Neural progenitor cell (in vitro differentiated cells): ENCODE measurements at regions not wholly inside any gene's neighbourhood (a gene's known extent, or its start where the extent isn't known, plus 50 kb on each side); places are given as distances from the start of the nearest gene placed in this dataset.

Experiments
- DNase-seq: peaks from one replicate; pipeline ENCODE4 v3.0.0-alpha.2; 2016; ENCODE audit warnings: low spot score
- H2AFZ ChIP-seq: fragments of 200-600 bp; sonication (generic); replicated peaks from 2 replicates; pipeline ENCODE4 v1.6.1; 2016; ENCODE audit warnings: antibody characterized with exemption
- H3F3A ChIP-seq: fragments of 200-600 bp; sonication (generic); 2 replicates; pipeline ENCODE4 v1.6.1; 2016; ENCODE audit warnings: antibody characterized with exemption, low read depth
- H3K27ac ChIP-seq: fragments of 200-600 bp; sonication (generic); 2 replicates; pipeline ENCODE4 v1.5.1; 2016; ENCODE audit warnings: mild to moderate bottlenecking
- H3K27me3 ChIP-seq: fragments of 200-600 bp; sonication (generic); 2 replicates; pipeline ENCODE4 v1.6.1; 2016; ENCODE audit warnings: mild to moderate bottlenecking, moderate library complexity
- H3K36me3 ChIP-seq: fragments of 200-600 bp; sonication (generic); 2 replicates; pipeline ENCODE4 v1.5.1; 2016
- H3K4me1 ChIP-seq: fragments of 200-600 bp; sonication (generic); 2 replicates; pipeline ENCODE4 v1.6.1; 2016; ENCODE audit warnings: mixed run types
- H3K4me2 ChIP-seq: fragments of 200-600 bp; sonication (generic); 2 replicates; pipeline ENCODE4 v1.6.1; 2016
- H3K4me3 ChIP-seq: fragments of 200-600 bp; sonication (generic); 2 replicates; pipeline ENCODE4 v1.5.1; 2016
- H3K79me2 ChIP-seq: fragments of 200-600 bp; sonication (generic); 2 replicates; pipeline ENCODE4 v1.6.1; 2016; ENCODE audit warnings: low read depth
- H3K9ac ChIP-seq: fragments of 200-600 bp; sonication (generic); 2 replicates; pipeline ENCODE4 v1.6.1; 2016
- H3K9me3 ChIP-seq: fragments of 200-600 bp; sonication (generic); 2 replicates; pipeline ENCODE4 v1.5.1; 2016; ENCODE audit warnings: low read depth
- H4K20me1 ChIP-seq: fragments of 200-600 bp; sonication (generic); 2 replicates; pipeline ENCODE4 v1.6.1; 2016; ENCODE audit warnings: low read depth
- H3K27ac Mint-ChIP-seq: 3 replicates; pipeline ENCODE4 v1.8.0; 2021; ENCODE audit warnings: mixed read lengths
- H3K27me3 Mint-ChIP-seq: 2 replicates; pipeline ENCODE4 v1.8.0; 2022; ENCODE audit warnings: low read depth, mild to moderate bottlenecking, inconsistent platforms, moderate library complexity, mixed read lengths; ENCODE audit not compliant: insufficient read depth
- H3K36me3 Mint-ChIP-seq: 3 replicates; pipeline ENCODE4 v1.8.0; 2021; ENCODE audit warnings: mixed read lengths
- H3K4me1 Mint-ChIP-seq: 3 replicates; pipeline ENCODE4 v1.8.0; 2021; ENCODE audit warnings: mixed read lengths
- H3K4me3 Mint-ChIP-seq: 3 replicates; pipeline ENCODE4 v1.8.0; 2021; ENCODE audit warnings: mild to moderate bottlenecking, moderate library complexity, mixed read lengths
- H3K9me3 Mint-ChIP-seq: 3 replicates; pipeline ENCODE4 v1.8.0; 2020; ENCODE audit warnings: mixed read lengths
- CTCF ChIP-seq: fragments of 200-600 bp; sonication (generic); IDR thresholded peaks from 2 replicates; pipeline ENCODE4 v1.5.1; 2017; ENCODE audit warnings: antibody characterized with exemption, mild to moderate bottlenecking
- EZH2 ChIP-seq: fragments of 200-600 bp; sonication (generic); IDR thresholded peaks from 2 replicates; pipeline ENCODE4 v1.6.1; 2017; ENCODE audit warnings: antibody characterized with exemption, mild to moderate bottlenecking, moderate library complexity
- EZH2phosphoT487 ChIP-seq: fragments of 200-600 bp; sonication (generic); IDR thresholded peaks from 2 replicates; pipeline ENCODE4 v1.6.1; 2017; ENCODE audit warnings: antibody characterized with exemption

GRCh38 chr5:122591828-122592227 lies 183.1 kb upstream of the SNX2 start:
- DNase-seq = no peak
- Mint-ChIP-seq H3K4me3 (no peak overlapping the region), H3K27ac (no peak overlapping the region), H3K4me1 (no peaks in the 10 kb centered on the region), H3K27me3 (no peaks in the 10 kb centered on the region), H3K9me3 (peaks cover 3% of the 10 kb centered on the region), H3K36me3 (no peaks in the 10 kb centered on the region)
- no peaks in the 10 kb centered on the region for H3K4me1 ChIP-seq
- H3K9ac ChIP-seq = no peak overlapping the region
- TF ChIP-seq EZH2 = no peak
- TF ChIP-seq EZH2phosphoT487 = no peak
- no peak for TF ChIP-seq CTCF
- no peaks in the 10 kb centered on the region for H3K79me2 ChIP-seq
- no peak overlapping the region for H3K4me2 ChIP-seq
- H2AFZ ChIP-seq = no peak overlapping the region
- H3K9me3 ChIP-seq = no peaks in the 10 kb centered on the region
- no peaks in the 10 kb centered on the region for H3K27me3 ChIP-seq
- no peak overlapping the region for H3K4me3 ChIP-seq
- H3K36me3 ChIP-seq = no peaks in the 10 kb centered on the region
- no peak overlapping the region for H3K27ac ChIP-seq
- no peaks in the 10 kb centered on the region for H3F3A ChIP-seq
- no peaks in the 10 kb centered on the region for H4K20me1 ChIP-seq

GRCh38 chr5:122599000-122599399 lies 175.9 kb upstream of the SNX2 start:
- no peak overlapping the region for H3K4me2 ChIP-seq
- peaks cover 21% of the 10 kb centered on the region for H3K9me3 Mint-ChIP-seq
- H3K9ac ChIP-seq = no peak overlapping the region
- TF ChIP-seq EZH2phosphoT487 (no peak), CTCF (no peak), EZH2 (no peak)
- no peaks in the 10 kb centered on the region for H3K9me3 ChIP-seq
- H3K4me1 Mint-ChIP-seq = no peaks in the 10 kb centered on the region
- no peaks in the 10 kb centered on the region for H3F3A ChIP-seq
- DNase-seq = no peak
- no peak overlapping the region for H3K27ac ChIP-seq
- no peaks in the 10 kb centered on the region for H3K79me2 ChIP-seq
- H3K36me3 Mint-ChIP-seq = no peaks in the 10 kb centered on the region
- no peak overlapping the region for H3K4me3 Mint-ChIP-seq
- no peaks in the 10 kb centered on the region for H3K27me3 ChIP-seq
- no peaks in the 10 kb centered on the region for H3K27me3 Mint-ChIP-seq
- no peak overlapping the region for H2AFZ ChIP-seq
- H3K4me3 ChIP-seq = no peak overlapping the region
- no peaks in the 10 kb centered on the region for H3K36me3 ChIP-seq
- no peaks in the 10 kb centered on the region for H3K4me1 ChIP-seq
- no peaks in the 10 kb centered on the region for H4K20me1 ChIP-seq
- H3K27ac Mint-ChIP-seq = no peak overlapping the region

GRCh38 chr5:122600924-122601323 lies 174.0 kb upstream of the SNX2 start:
- no peak overlapping the region for H3K9ac ChIP-seq
- no peak for DNase-seq
- H3K9me3 Mint-ChIP-seq = peaks cover 21% of the 10 kb centered on the region
- H3K27ac Mint-ChIP-seq = no peak overlapping the region
- H3K4me3 Mint-ChIP-seq = no peak overlapping the region
- no peaks in the 10 kb centered on the region for H3K36me3 ChIP-seq
- no peaks in the 10 kb centered on the region for H3F3A ChIP-seq
- no peaks in the 10 kb centered on the region for H3K27me3 ChIP-seq
- H3K79me2 ChIP-seq = no peaks in the 10 kb centered on the region
- H3K4me1 Mint-ChIP-seq = no peaks in the 10 kb centered on the region
- no peaks in the 10 kb centered on the region for H4K20me1 ChIP-seq
- no peaks in the 10 kb centered on the region for H3K36me3 Mint-ChIP-seq
- no peak overlapping the region for H3K4me3 ChIP-seq
- no peak overlapping the region for H3K4me2 ChIP-seq
- no peaks in the 10 kb centered on the region for H3K9me3 ChIP-seq
- no peaks in the 10 kb centered on the region for H3K4me1 ChIP-seq
- H2AFZ ChIP-seq = no peak overlapping the region
- no peaks in the 10 kb centered on the region for H3K27me3 Mint-ChIP-seq
- TF ChIP-seq CTCF (no peak), EZH2phosphoT487 (no peak), EZH2 (no peak)
- H3K27ac ChIP-seq = no peak overlapping the region

GRCh38 chr5:122602700-122603099 lies 172.2 kb upstream of the SNX2 start:
- TF ChIP-seq CTCF = no peak
- TF ChIP-seq EZH2 = no peak
- TF ChIP-seq EZH2phosphoT487 = no peak
- no peak overlapping the region for H3K4me3 Mint-ChIP-seq
- H4K20me1 ChIP-seq = no peaks in the 10 kb centered on the region
- no peaks in the 10 kb centered on the region for H3K27me3 Mint-ChIP-seq
- no peak overlapping the region for H3K4me2 ChIP-seq
- no peaks in the 10 kb centered on the region for H3K4me1 Mint-ChIP-seq
- no peaks in the 10 kb centered on the region for H3F3A ChIP-seq
- H3K9ac ChIP-seq = no peak overlapping the region
- H3K9me3 Mint-ChIP-seq = peaks cover 21% of the 10 kb centered on the region
- H3K79me2 ChIP-seq = no peaks in the 10 kb centered on the region
- H3K4me1 ChIP-seq = no peaks in the 10 kb centered on the region
- no peaks in the 10 kb centered on the region for H3K27me3 ChIP-seq
- H3K9me3 ChIP-seq = no peaks in the 10 kb centered on the region
- H3K27ac ChIP-seq = no peak overlapping the region
- no peak overlapping the region for H3K4me3 ChIP-seq
- H3K27ac Mint-ChIP-seq = no peak overlapping the region
- no peaks in the 10 kb centered on the region for H3K36me3 Mint-ChIP-seq
- H3K36me3 ChIP-seq = no peaks in the 10 kb centered on the region
- DNase-seq = no peak
- H2AFZ ChIP-seq = no peak overlapping the region
